Right lobe of liver (tissue), 6 donors: ENCODE measurements at regions not wholly inside any gene's neighbourhood (a gene's known extent, or its start where the extent isn't known, plus 50 kb on each side); places are given as distances from the start of the nearest gene placed in this dataset.
"Not testable (repeated sequence)": the region's sequence is repeated elsewhere in the genome, so short reads cannot be mapped to it uniquely, and the experiment has no call there.

Source experiments
- ATAC-seq, 4 donors: fragments of 200-7000 bp; cut with Tn5 transposase; one replicate each; pipeline ENCODE4 v1.9.1; 2020; ENCODE audit warnings: mild to moderate bottlenecking in 4 of 4, moderate library complexity in 4 of 4
- DNase-seq, 3 donors: peaks; one replicate each; pipeline ENCODE4 v3.0.0-alpha.2; 2020
- H3K27ac ChIP-seq, 3 donors: fragments of 200-600 bp; one replicate each; pipeline ENCODE4 v1.8.0; 2022
- H3K27me3 ChIP-seq, 2 donors: fragments of 200-600 bp; one replicate each; pipeline ENCODE4 v1.8.0; 2022
- H3K36me3 ChIP-seq, 4 donors: fragments of 200-600 bp; sonication (generic) in 1 of 4; one replicate each; pipeline versions ENCODE4 v1.5.1 to v1.8.0; 2017 to 2022; ENCODE audit warnings: control low read depth in 1 of 4
- H3K4me1 ChIP-seq, 4 donors: fragments of 200-600 bp; sonication (generic) in 1 of 4; one replicate each; pipeline versions ENCODE4 v1.5.1 to v1.8.0; 2017 to 2022; ENCODE audit warnings: control low read depth in 1 of 4
- H3K4me3 ChIP-seq, 3 donors: fragments of 200-600 bp; one replicate each; pipeline ENCODE4 v1.8.0; 2022
- H3K9me3 ChIP-seq, 4 donors: fragments of 200-600 bp; sonication (generic) in 1 of 4; one replicate each; pipeline versions ENCODE4 v1.5.1 to v1.8.0; 2017 to 2022; ENCODE audit warnings: control low read depth in 1 of 4
- POLR2A ChIP-seq: fragments of 450-650 bp; IDR thresholded peaks from one replicate; pipeline ENCODE4 v1.6.1; 2017; ENCODE audit warnings: antibody characterized with exemption, mild to moderate bottlenecking
- WGBS: methylation state at CpG from one replicate; pipeline ENCODE4 v1.1.6; 2018; ENCODE audit warnings: low coverage, low lambda C conversion rate; ENCODE audit not compliant: insufficient coverage; ENCODE audit errors: missing lambda C conversion rate; 5-methylcytosine and 5-hydroxymethylcytosine counted together
- intact Hi-C, 2 donors: fragments of 100-400 bp; cut with DNase I; formaldehyde crosslinking; loops; one replicate each; pipeline versions ENCODE4 v1.11.2 to v1.14.1; 2022
- TF ChIP-seq, protein P1 (sequence below), 4 donors: fragments of 200-600 bp in 3 of 4; fragments of 450-650 bp in 1 of 4; IDR thresholded peaks; one replicate each; pipeline versions ENCODE4 v1.5.1 to v1.8.0; 2016 to 2022; ENCODE audit warnings: antibody characterized with exemption in 4 of 4, mild to moderate bottlenecking in 2 of 4
- donor health status: DM: no; HTN: yes; CAD: no.
- donor health status: DM: no; HTN: no; CAD: no.
- donor health status: DM: no; HTN: no; CAD: no.
- donor health status: DM: no; HTN: yes; CAD: no.
- donor health status: DM: no; HTN: yes; CAD: no.

- Histone ChIP-seq H3K9me3 (no peaks in the 10 kb centered on the region), H3K27ac (peak overlapping the region; percentile 78 to 98 (median 94)), H3K36me3 (no peaks in the 10 kb centered on the region), H3K4me1 (peaks cover 0 to 34% (median 15%) of the 10 kb centered on the region in 4 donors), H3K27me3 (no peaks in the 10 kb centered on the region), H3K4me3 (no peak overlapping the region)
- 17% methylated on average over 2 of the region's 15 CpGs for WGBS
- intact Hi-C loops, result no loop called here
- DNase-seq (peak in 1 of 3 donors; percentile 68), ATAC-seq (peak; percentile 22 to 42 (median 36))
- TF ChIP-seq POLR2A, result no peak
- TF ChIP-seq, protein P1, sequence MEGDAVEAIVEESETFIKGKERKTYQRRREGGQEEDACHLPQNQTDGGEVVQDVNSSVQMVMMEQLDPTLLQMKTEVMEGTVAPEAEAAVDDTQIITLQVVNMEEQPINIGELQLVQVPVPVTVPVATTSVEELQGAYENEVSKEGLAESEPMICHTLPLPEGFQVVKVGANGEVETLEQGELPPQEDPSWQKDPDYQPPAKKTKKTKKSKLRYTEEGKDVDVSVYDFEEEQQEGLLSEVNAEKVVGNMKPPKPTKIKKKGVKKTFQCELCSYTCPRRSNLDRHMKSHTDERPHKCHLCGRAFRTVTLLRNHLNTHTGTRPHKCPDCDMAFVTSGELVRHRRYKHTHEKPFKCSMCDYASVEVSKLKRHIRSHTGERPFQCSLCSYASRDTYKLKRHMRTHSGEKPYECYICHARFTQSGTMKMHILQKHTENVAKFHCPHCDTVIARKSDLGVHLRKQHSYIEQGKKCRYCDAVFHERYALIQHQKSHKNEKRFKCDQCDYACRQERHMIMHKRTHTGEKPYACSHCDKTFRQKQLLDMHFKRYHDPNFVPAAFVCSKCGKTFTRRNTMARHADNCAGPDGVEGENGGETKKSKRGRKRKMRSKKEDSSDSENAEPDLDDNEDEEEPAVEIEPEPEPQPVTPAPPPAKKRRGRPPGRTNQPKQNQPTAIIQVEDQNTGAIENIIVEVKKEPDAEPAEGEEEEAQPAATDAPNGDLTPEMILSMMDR (IDR thresholded peaks at IDR 0.05), result no peak
These were observed 163.4 kb downstream of the LAT start for GRCh38 chr16:29148131-29148691.

DNA sequence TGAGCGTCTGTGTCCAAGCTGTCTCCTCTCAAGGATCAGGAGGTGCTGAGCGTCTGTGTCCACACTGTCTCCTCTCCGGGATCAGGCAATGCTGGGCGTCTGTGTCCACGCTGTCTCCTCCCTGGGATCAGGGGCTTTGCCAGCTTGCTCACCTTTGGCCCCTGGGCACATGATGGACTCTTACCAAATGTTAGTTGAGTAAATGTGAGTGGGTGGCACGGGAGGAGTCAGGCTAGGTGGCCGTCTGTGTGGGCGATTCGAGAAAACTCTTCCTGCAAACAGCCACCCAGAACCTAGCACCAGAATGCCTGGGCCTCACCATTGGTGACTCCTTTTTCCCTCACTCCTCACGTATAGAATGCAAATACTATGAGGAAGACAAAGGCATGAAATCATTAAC, 162.9 kb downstream of the LAT start:
- DNase-seq, result peak; percentile 67 to 85 (median 84)
- H3K36me3 ChIP-seq, H3K27me3 ChIP-seq, H3K9me3 ChIP-seq, intact Hi-C loops: not testable (repeated sequence)
- WGBS, result 29% methylated on average over 5 of the region's 10 CpGs
- Histone ChIP-seq H3K4me1 (peaks cover 0 to 34% (median 15%) of the 10 kb centered on the region in 4 donors), H3K27ac (peak overlapping the region; percentile 78 to 98 (median 94)), H3K4me3 (peak overlapping the region in 1 of 3 donors; percentile 42)
- TF ChIP-seq POLR2A, result peak; percentile 51
- ATAC-seq, result peak; percentile 58 to 72 (median 68)

GRCh38 chr16:29146808-29147643, 162.2 kb downstream of the LAT start:
- H3K9me3 ChIP-seq, intact Hi-C loops, H3K27me3 ChIP-seq, H3K36me3 ChIP-seq: not testable (repeated sequence)
- ATAC-seq (peak; percentile 20 to 51 (median 34)), DNase-seq (peak in 1 of 3 donors; percentile 82)
- WGBS, result 39% methylated on average over 2 of the region's 11 CpGs
- H3K27ac ChIP-seq, result peak overlapping the region; percentile 78 to 98 (median 94)
- peaks cover 0 to 34% (median 15%) of the 10 kb centered on the region in 4 donors for H3K4me1 ChIP-seq
- peak overlapping the region in 2 of 3 donors; percentile 32 to 42 for H3K4me3 ChIP-seq

DNA sequence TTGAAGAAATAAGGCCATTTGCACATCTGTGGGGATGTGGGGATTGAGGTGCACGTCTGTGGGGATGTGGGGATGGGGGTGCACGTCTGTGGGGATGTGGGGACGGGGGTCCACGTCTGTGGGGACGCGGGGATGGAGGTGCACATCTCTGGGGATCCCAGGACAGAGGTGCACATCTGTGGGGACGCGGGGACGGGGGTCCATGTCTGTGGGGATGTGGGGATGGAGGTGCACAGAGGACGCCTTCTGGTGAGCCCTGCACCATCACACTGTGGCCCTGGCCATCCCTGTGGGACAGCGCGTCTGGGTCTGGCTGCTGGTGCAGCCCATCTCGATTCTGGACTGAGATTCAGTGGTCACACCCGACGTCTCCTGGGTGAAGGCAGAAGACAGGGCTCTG, 161.4 kb downstream of the LAT start:
- Histone ChIP-seq H3K9me3 (no peaks in the 10 kb centered on the region), H3K4me1 (peaks cover 0 to 32% (median 15%) of the 10 kb centered on the region in 4 donors), H3K27me3 (no peaks in the 10 kb centered on the region), H3K4me3 (no peak overlapping the region), H3K27ac (peak overlapping the region in 2 of 3 donors; percentile 94 to 98), H3K36me3 (no peaks in the 10 kb centered on the region)
- 93% methylated on average over 2 of the region's 15 CpGs for WGBS
- TF ChIP-seq POLR2A, result no peak
- TF ChIP-seq, protein P1 (IDR thresholded peaks at IDR 0.05), result no peak
- intact Hi-C loops, result no loop called here
- DNase-seq (no peak), ATAC-seq (no peak)

GRCh38 chr16:29145486-29146225, 160.8 kb downstream of the LAT start:
- WGBS, result 98% methylated on average over 6 of the region's 15 CpGs
- H3K9me3 ChIP-seq, intact Hi-C loops, H3K27me3 ChIP-seq, H3K36me3 ChIP-seq, H3K4me3 ChIP-seq, ATAC-seq: not testable (repeated sequence)
- Histone ChIP-seq H3K27ac (peak overlapping the region in 1 of 3 donors; percentile 50), H3K4me1 (peaks cover 0 to 29% (median 14%) of the 10 kb centered on the region in 4 donors)
- DNase-seq, result peak in 1 of 3 donors; percentile 42

DNA sequence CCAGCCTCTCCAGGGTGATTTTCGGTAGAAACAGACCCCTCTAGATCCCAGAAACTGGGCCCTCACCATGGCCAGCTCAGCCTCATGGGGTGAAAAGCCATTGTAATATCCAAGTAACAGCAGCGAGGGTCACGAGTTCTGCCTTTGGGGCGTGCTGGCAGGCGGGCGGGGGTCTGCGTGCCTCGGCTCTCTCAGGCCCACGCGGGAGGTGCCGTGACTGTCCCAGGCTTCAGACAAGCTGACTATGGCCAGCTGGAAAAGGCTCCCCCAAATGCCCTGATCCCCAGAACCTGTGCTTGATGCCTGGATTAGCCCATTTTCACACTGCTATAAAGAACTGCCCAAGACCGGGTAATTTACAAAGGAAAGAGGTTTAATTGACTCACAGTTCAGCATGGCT, 160.2 kb downstream of the LAT start:
- H3K4me3 ChIP-seq, intact Hi-C loops: not testable (repeated sequence)
- 100% methylated on average over 3 of the region's 12 CpGs for WGBS

DNA sequence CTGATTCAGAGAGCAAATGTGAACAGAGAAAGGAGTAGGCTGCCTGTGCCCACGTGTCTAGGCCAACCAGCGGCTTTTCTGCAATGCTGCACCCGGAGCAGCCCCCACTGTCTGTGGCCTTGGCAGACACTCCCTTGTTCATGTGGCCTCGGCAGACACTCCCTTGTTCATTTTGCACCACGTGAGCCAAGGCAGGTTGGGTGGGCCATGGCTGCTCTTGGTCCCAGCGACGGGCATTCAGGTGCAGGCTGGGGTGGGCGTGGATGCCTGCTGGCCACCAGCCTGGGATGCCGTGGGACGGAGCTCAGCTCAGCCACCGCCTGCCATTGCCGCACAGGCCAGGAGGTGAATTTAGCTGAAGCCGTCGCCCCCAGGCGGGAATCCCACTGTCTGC, 159.8 kb downstream of the LAT start:
- intact Hi-C loops, H3K36me3 ChIP-seq, H3K9me3 ChIP-seq, ATAC-seq, H3K27me3 ChIP-seq, H3K4me3 ChIP-seq: not testable (repeated sequence)
- Histone ChIP-seq H3K27ac (peak overlapping the region in 1 of 3 donors; percentile 50), H3K4me1 (peaks cover 0 to 25% (median 11%) of the 10 kb centered on the region in 4 donors)
- peak in 1 of 3 donors; percentile 44 for DNase-seq
- WGBS, result 86% methylated on average over 11 of the region's 15 CpGs

More for the DNA sequence above, 160.2 kb downstream of the LAT start:
- not testable (repeated sequence) for H3K36me3 ChIP-seq, H3K27me3 ChIP-seq, ATAC-seq, H3K9me3 ChIP-seq
- peak in 1 of 3 donors; percentile 27 for DNase-seq
- Histone ChIP-seq H3K27ac (peak overlapping the region in 1 of 3 donors; percentile 50), H3K4me1 (peaks cover 0 to 26% (median 11%) of the 10 kb centered on the region in 4 donors)

GRCh38 chr16:29143739-29144668, 159.2 kb downstream of the LAT start:
- WGBS, result 98% methylated on average over 6 of the region's 23 CpGs
- Histone ChIP-seq H3K4me1 (peaks cover 0 to 20% (median 8%) of the 10 kb centered on the region in 4 donors), H3K27ac (peak overlapping the region in 1 of 3 donors; percentile 50)
- intact Hi-C loops, ATAC-seq, H3K9me3 ChIP-seq, H3K36me3 ChIP-seq, H3K4me3 ChIP-seq, H3K27me3 ChIP-seq: not testable (repeated sequence)
- DNase-seq, result peak in 1 of 3 donors; percentile 46
